ENCODE measurements at regions not wholly inside any gene's neighbourhood (a gene's known extent, or its start where the extent isn't known, plus 50 kb on each side); places are given as distances from the start of the nearest gene placed in this dataset.

DNA sequence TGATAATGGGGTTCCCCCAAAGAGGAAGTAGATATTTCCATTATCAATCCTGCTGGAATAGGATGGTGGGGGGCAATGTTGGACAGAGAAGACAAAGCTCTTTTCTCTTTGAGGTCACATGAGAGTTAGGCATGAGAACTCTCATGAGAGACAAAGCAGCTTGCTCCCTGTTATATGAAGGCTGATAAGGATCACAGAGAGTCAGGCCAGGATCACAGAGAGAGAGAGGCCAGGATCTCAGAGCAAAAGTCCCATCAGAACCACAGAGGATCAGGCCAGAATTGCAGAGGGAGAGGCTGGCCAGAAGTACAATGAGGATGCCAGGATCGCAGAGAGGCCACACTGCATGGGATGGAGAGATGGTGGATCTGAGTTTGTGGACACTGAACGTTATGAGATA, 457.1 kb downstream of the LPIN1 start (continued):
- TF ChIP-seq ELF1 (IDR thresholded peaks at IDR 0.05; ENCODE audit: borderline replicate concordance, low read depth): no peak
- no peak for TF ChIP-seq ZFX (IDR thresholded peaks at IDR 0.05)
- no peak for TF ChIP-seq JUND (IDR thresholded peaks at IDR 0.05)
- no peak for TF ChIP-seq EZH2 (IDR thresholded peaks at IDR 0.05)

DNA sequence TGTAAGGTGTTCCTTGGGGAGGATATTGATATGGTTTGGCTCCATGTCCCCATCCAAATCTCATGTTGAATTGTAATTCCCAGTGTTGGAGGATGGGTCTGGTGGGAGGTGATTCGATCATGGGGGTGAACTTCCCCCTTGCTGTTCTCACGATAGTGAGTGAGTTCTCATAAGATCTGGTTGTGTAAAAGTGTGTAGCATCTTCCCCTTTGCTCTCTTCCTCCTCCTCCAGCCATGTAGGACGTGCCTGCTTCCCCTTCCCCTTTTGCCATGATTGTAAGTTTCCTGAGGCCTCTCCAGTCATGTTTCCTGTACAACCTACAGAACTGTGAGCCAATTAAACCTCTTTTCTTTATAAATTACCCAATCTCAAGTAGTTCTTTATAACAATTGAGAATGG, 458.7 kb downstream of the LPIN1 start:
- DNase-seq (ENCODE audit: low read depth, low spot score): no peak
- no peak overlapping the region for H3K27ac ChIP-seq (ENCODE audit: low read depth, low read length)
- H3K4me1 ChIP-seq (ENCODE audit: control insufficient read depth in 1 of 2, insufficient read depth in 2 of 2, low read length in 2 of 2): no peaks in the 10 kb centered on the region
- no peak overlapping the region for H2AFZ ChIP-seq (ENCODE audit: low read depth, low read length, poor library complexity, severe bottlenecking)
- no peak for TF ChIP-seq CEBPB (IDR thresholded peaks at IDR 0.05; ENCODE audit: low read depth)
- TF ChIP-seq, protein P1, sequence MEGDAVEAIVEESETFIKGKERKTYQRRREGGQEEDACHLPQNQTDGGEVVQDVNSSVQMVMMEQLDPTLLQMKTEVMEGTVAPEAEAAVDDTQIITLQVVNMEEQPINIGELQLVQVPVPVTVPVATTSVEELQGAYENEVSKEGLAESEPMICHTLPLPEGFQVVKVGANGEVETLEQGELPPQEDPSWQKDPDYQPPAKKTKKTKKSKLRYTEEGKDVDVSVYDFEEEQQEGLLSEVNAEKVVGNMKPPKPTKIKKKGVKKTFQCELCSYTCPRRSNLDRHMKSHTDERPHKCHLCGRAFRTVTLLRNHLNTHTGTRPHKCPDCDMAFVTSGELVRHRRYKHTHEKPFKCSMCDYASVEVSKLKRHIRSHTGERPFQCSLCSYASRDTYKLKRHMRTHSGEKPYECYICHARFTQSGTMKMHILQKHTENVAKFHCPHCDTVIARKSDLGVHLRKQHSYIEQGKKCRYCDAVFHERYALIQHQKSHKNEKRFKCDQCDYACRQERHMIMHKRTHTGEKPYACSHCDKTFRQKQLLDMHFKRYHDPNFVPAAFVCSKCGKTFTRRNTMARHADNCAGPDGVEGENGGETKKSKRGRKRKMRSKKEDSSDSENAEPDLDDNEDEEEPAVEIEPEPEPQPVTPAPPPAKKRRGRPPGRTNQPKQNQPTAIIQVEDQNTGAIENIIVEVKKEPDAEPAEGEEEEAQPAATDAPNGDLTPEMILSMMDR (IDR thresholded peaks at IDR 0.05 in 2 of 3, conservative IDR thresholded peaks at IDR 0.05 in 1 of 3; ENCODE audit: borderline replicate concordance in 1 of 3, insufficient read depth in 1 of 3, low read depth in 2 of 3, low read length in 2 of 3): no peak
- no peak for TF ChIP-seq CBX3 (IDR thresholded peaks at IDR 0.05; ENCODE audit: low read depth)
- TF ChIP-seq EGR1 (IDR thresholded peaks at IDR 0.05; ENCODE audit: low read depth): no peak
- TF ChIP-seq SIN3A (IDR thresholded peaks at IDR 0.05; ENCODE audit: low read depth): no peak
- no peak for TF ChIP-seq SP1 (IDR thresholded peaks at IDR 0.05; ENCODE audit: low read depth)
- TF ChIP-seq FOSL1 (IDR thresholded peaks at IDR 0.05; ENCODE audit: low read depth): no peak
- TF ChIP-seq SRF (IDR thresholded peaks at IDR 0.05; ENCODE audit: low read depth): no peak
- H4K20me1 ChIP-seq (ENCODE audit: insufficient read depth): no peaks in the 10 kb centered on the region
- H3K9ac ChIP-seq (ENCODE audit: low read length): no peak overlapping the region
- intact Hi-C loops (cut with micrococcal nuclease): no loop called here
- ATAC-seq: no peak
- ChIA-PET RAD21 (ENCODE audit: low non-redundant PET in 1 of 2, low total read pairs in 2 of 2, uncharacterized antibody in 2 of 2, unreplicated experiment in 2 of 2) (no interaction called here), CTCF (no interaction called here), POLR2A (no interaction called here)
- H3K36me3 ChIP-seq (ENCODE audit: control insufficient read depth in 1 of 2, insufficient read depth in 2 of 2, low read length in 2 of 2): no peaks in the 10 kb centered on the region
- H3K27me3 ChIP-seq (ENCODE audit: insufficient read depth, low read length): 0 out of 2 replicates have a peak, but pooled peaks cover 9% of the 10 kb centered on the region
- no peaks in the 10 kb centered on the region for H3K9me2 ChIP-seq (ENCODE audit: insufficient read depth)
- H3K9me3 ChIP-seq (ENCODE audit: control insufficient read depth in 1 of 2, insufficient read depth in 1 of 2, low read depth in 1 of 2, low read length in 2 of 2): no peaks in the 10 kb centered on the region
- no TSS peak for BruUV-seq (replicated peaks)
- no peak overlapping the region for H3K4me2 ChIP-seq (ENCODE audit: low read length)
- no peaks in the 10 kb centered on the region for H3K79me2 ChIP-seq (ENCODE audit: insufficient read depth, low read length)
- no peak overlapping the region for H3K4me3 ChIP-seq (replicated peaks in 1 of 2; ENCODE audit: low read depth in 1 of 2, low read length in 2 of 2)
